Breast epithelium (tissue), 4 donors: ENCODE measurements at regions not wholly inside any gene's neighbourhood (a gene's known extent, or its start where the extent isn't known, plus 50 kb on each side); places are given as distances from the start of the nearest gene placed in this dataset.
A peak's percentile ranks its signal among the peaks of the same experiment; 100 is the strongest.

Experiments
- DNase-seq, 2 donors: peaks; one replicate each; pipeline ENCODE4 v3.0.0-alpha.2; 2019; ENCODE audit warnings: low spot score in 2 of 2
- H3K27ac ChIP-seq, 2 donors: fragments of 200-600 bp; sonication (generic) in 1 of 2; one replicate each; pipeline ENCODE4 v1.5.1; 2016 to 2019; ENCODE audit warnings: mild to moderate bottlenecking in 1 of 2
- H3K27me3 ChIP-seq, 2 donors: fragments of 200-600 bp; sonication (generic) in 1 of 2; one replicate each; pipeline versions ENCODE4 v1.5.1 to v1.6.0; 2017 to 2019; ENCODE audit warnings: control low read depth in 1 of 2, mild to moderate bottlenecking in 1 of 2
- H3K36me3 ChIP-seq: fragments of 200-600 bp; one replicate; pipeline ENCODE4 v1.5.1; 2019
- H3K4me1 ChIP-seq, 2 donors: fragments of 200-600 bp; sonication (generic); one replicate each; pipeline ENCODE4 v1.5.1; 2016 to 2019; ENCODE audit warnings: control low read depth in 1 of 2
- H3K4me3 ChIP-seq, 3 donors: fragments of 200-600 bp; sonication (generic); 1 replicate in 2 of 3; 2 replicates in 1 of 3; pipeline ENCODE4 v1.5.1; 2016 to 2019; ENCODE audit warnings: mild to moderate bottlenecking in 3 of 3, moderate library complexity in 2 of 3
- H3K9me3 ChIP-seq, 2 donors: fragments of 200-600 bp; sonication (generic) in 1 of 2; one replicate each; pipeline ENCODE4 v1.5.1; 2016 to 2019; ENCODE audit warnings: control low read depth in 1 of 2
- POLR2A ChIP-seq: fragments of 450-650 bp; IDR thresholded peaks from one replicate; pipeline ENCODE4 v1.6.1; 2016; ENCODE audit warnings: antibody characterized with exemption, mild to moderate bottlenecking, moderate library complexity
- POLR2AphosphoS5 ChIP-seq, 3 donors: sonication (generic); formaldehyde crosslinking; IDR thresholded peaks; one replicate each; pipeline ENCODE4 v1.6.1; 2017; ENCODE audit warnings: antibody characterized with exemption in 3 of 3
- intact Hi-C: fragments of 100-400 bp; cut with DNase I; formaldehyde crosslinking; loops from one replicate; pipeline ENCODE4 v1.15.1; 2023; ENCODE audit warnings: low total_unique reads
- TF ChIP-seq, protein P1 (sequence below), 3 donors: fragments of 450-650 bp; IDR thresholded peaks; one replicate each; pipeline ENCODE4 v1.5.1; 2016 to 2017; ENCODE audit warnings: antibody characterized with exemption in 3 of 3, mild to moderate bottlenecking in 3 of 3, moderate library complexity in 3 of 3

- intact Hi-C loops = loop anchor here (10.0 kb wide), 1 partner anchor 112 kb away; no protein-coding TSS in a partner anchor
- no peak for DNase-seq
- TF ChIP-seq POLR2A (no peak), POLR2AphosphoS5 (IDR thresholded peaks at IDR 0.05) (no peak)
- TF ChIP-seq, protein P1, sequence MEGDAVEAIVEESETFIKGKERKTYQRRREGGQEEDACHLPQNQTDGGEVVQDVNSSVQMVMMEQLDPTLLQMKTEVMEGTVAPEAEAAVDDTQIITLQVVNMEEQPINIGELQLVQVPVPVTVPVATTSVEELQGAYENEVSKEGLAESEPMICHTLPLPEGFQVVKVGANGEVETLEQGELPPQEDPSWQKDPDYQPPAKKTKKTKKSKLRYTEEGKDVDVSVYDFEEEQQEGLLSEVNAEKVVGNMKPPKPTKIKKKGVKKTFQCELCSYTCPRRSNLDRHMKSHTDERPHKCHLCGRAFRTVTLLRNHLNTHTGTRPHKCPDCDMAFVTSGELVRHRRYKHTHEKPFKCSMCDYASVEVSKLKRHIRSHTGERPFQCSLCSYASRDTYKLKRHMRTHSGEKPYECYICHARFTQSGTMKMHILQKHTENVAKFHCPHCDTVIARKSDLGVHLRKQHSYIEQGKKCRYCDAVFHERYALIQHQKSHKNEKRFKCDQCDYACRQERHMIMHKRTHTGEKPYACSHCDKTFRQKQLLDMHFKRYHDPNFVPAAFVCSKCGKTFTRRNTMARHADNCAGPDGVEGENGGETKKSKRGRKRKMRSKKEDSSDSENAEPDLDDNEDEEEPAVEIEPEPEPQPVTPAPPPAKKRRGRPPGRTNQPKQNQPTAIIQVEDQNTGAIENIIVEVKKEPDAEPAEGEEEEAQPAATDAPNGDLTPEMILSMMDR (IDR thresholded peaks at IDR 0.05) = no peak
- no peaks in the 10 kb centered on the region for H3K4me1 ChIP-seq
- H3K27ac ChIP-seq = peak overlapping the region; percentile 69 to 82
- no peak overlapping the region for H3K4me3 ChIP-seq
- H3K36me3 ChIP-seq = no peaks in the 10 kb centered on the region
- no peaks in the 10 kb centered on the region for H3K9me3 ChIP-seq
- H3K27me3 ChIP-seq = no peaks in the 10 kb centered on the region
Observed at GRCh38 chr10:4082861-4083260, 297.9 kb upstream of the KLF6 start.

DNA sequence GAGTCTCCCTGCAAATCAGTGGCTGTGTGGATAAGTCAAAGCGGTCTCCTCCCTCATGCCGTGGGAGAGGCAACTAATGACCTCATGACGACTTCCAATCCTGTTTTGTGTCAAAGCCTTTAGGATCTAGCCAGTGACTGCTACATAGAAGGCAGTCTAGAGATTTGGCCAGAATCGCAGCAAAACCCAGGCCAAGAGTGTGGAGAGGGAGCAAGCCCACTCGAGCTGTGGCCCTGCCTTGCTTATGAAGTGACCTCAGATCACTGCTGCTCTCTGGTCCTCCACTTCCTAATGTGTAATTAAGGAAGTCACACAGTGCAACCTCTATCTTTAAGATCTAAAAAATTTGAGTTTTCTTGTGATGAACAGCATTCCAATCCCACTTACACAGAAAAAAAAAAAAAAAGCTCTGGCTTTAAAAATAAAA, 296.7 kb upstream of the KLF6 start:
- Histone ChIP-seq H3K36me3 (no peaks in the 10 kb centered on the region), H3K27me3 (no peaks in the 10 kb centered on the region), H3K4me1 (no peaks in the 10 kb centered on the region), H3K27ac (peak overlapping the region; percentile 15 to 87), H3K4me3 (no peak overlapping the region), H3K9me3 (no peaks in the 10 kb centered on the region)
- DNase-seq = peak in 1 of 2 donors; percentile 33
- intact Hi-C loops = loop anchor here (10.0 kb wide), 1 partner anchor 113 kb away; no protein-coding TSS in a partner anchor
- TF ChIP-seq POLR2A = no peak
- TF ChIP-seq POLR2AphosphoS5 (IDR thresholded peaks at IDR 0.05) = peak in 2 of 3 donors; percentile 35 to 66

- Histone ChIP-seq H3K9me3 (no peaks in the 10 kb centered on the region), H3K27ac (peak overlapping the region in 1 of 2 donors; percentile 30), H3K36me3 (no peaks in the 10 kb centered on the region), H3K4me3 (no peak overlapping the region), H3K4me1 (no peaks in the 10 kb centered on the region), H3K27me3 (no peaks in the 10 kb centered on the region)
- intact Hi-C loops = loop anchor here (10.0 kb wide), 1 partner anchor 114 kb away; no protein-coding TSS in a partner anchor
- TF ChIP-seq POLR2A (no peak), POLR2AphosphoS5 (IDR thresholded peaks at IDR 0.05) (no peak)
- TF ChIP-seq, protein P1 (IDR thresholded peaks at IDR 0.05) = no peak
- DNase-seq = no peak
Observed at GRCh38 chr10:4080225-4080805, 295.3 kb upstream of the KLF6 start.

GRCh38 chr10:4079803-4080202, 294.8 kb upstream of the KLF6 start:
- Histone ChIP-seq H3K27ac (no peak overlapping the region), H3K9me3 (no peaks in the 10 kb centered on the region), H3K36me3 (no peaks in the 10 kb centered on the region), H3K27me3 (no peaks in the 10 kb centered on the region), H3K4me1 (no peaks in the 10 kb centered on the region), H3K4me3 (no peak overlapping the region)
- DNase-seq = no peak
- intact Hi-C loops = loop anchor here (5.0 to 10.0 kb wide), 2 partner anchors 115 to 778 kb away; no protein-coding TSS in a partner anchor
- TF ChIP-seq POLR2AphosphoS5 (IDR thresholded peaks at IDR 0.05) (no peak), POLR2A (no peak)
- TF ChIP-seq, protein P1 (IDR thresholded peaks at IDR 0.05) = no peak

DNA sequence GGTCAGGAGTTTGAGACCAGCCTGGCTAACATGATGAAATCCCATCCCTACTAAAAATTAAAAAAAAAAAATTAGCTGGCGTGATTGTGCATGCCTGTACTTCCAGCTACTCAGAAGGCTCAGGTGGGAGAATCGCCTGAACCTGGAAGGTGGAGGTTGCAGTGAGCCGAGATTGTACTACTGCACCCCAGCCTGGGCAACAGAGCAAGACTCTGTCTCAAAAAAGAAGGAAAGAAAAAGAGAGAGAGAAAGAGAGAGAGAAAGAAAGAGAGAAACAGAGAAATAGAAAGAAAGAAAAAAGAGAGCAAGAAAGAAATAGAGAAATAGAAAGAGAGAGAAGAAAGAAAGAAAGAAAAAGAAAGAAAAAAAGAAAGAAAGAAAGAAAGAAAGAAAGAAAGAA, 292.8 kb upstream of the KLF6 start:
- Histone ChIP-seq H3K4me1 (no peaks in the 10 kb centered on the region), H3K36me3 (no peaks in the 10 kb centered on the region), H3K27ac (no peak overlapping the region), H3K27me3 (no peaks in the 10 kb centered on the region), H3K4me3 (no peak overlapping the region), H3K9me3 (no peaks in the 10 kb centered on the region)
- no peak for DNase-seq
- TF ChIP-seq POLR2AphosphoS5 (IDR thresholded peaks at IDR 0.05) (no peak), POLR2A (no peak)
- TF ChIP-seq, protein P1 (IDR thresholded peaks at IDR 0.05) = no peak
- intact Hi-C loops = loop anchor here (5.0 kb wide), 1 partner anchor 776 kb away; no protein-coding TSS in a partner anchor
